Nephron (organoid): ENCODE measurements at regions not wholly inside any gene's neighbourhood (a gene's known extent, or its start where the extent isn't known, plus 50 kb on each side); places are given as distances from the start of the nearest gene placed in this dataset.
A peak's percentile ranks its signal among the peaks of the same experiment; 100 is the strongest.

ENCODE experiments used
- H3K27ac Mint-ChIP-seq, 3 experiments: 2 replicates each; pipeline ENCODE4 v1.8.0; 2020; ENCODE audit warnings: mixed read lengths in 3 of 3, mild to moderate bottlenecking in 2 of 3, moderate library complexity in 1 of 3
- H3K27me3 Mint-ChIP-seq: 2 replicates; pipeline ENCODE4 v1.8.0; 2021; ENCODE audit warnings: low read depth, mild to moderate bottlenecking, moderate library complexity, mixed read lengths
- H3K36me3 Mint-ChIP-seq: 2 replicates; pipeline ENCODE4 v1.8.0; 2020; ENCODE audit warnings: low read depth, mixed read lengths
- H3K4me1 Mint-ChIP-seq: 2 replicates; pipeline ENCODE4 v1.8.0; 2020; ENCODE audit warnings: mixed read lengths
- H3K4me3 Mint-ChIP-seq, 3 experiments: 2 replicates each; pipeline ENCODE4 v1.8.0; 2020; ENCODE audit warnings: mild to moderate bottlenecking in 3 of 3, mixed read lengths in 3 of 3, moderate library complexity in 2 of 3
- H3K9me3 Mint-ChIP-seq: 2 replicates; pipeline ENCODE4 v1.8.0; 2020; ENCODE audit warnings: mixed read lengths
- TF ChIP-seq, protein P1 (sequence below), 3 experiments: fragments of 200-600 bp; sonication (generic); IDR thresholded peaks; one replicate each; pipeline ENCODE4 v1.5.0; 2021; ENCODE audit warnings: antibody characterized with exemption in 3 of 3; ENCODE audit not compliant: unreplicated experiment in 3 of 3

DNA sequence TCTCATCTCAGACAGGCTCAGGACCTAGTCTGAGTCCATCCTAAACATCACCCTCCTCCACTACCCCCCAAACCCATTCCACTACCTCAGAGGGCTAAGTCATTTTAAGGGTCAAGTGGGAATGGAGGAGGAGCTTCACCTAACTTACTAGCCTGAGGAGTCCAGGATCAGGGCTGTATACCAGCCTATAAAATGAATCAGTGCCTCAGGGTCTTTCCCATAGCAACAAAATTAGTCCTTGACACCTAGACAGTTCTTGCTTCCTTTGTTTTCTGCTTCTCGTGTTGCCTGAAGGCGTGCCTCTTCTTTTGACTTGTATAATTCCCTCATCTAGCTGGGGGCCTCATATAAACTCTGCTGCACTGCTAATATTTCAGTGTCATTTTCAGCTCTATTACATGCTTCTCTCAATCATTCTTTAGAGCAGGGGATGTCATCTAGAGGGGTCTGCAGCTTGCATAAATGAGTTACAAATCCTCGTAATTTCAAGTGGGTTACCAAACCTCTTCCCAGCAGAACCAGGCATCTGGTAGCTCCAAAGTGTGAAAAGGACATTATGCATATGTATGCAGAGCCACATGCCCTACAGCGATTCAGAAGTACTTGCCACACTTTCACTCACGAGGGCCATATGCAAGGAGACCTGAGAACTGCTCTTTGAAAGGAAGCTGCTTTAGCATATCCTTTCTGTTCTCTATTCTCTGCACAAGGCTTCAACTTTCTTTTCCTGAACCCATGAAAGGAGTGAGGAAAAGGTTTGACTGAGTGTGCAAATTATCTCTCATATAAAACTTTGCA is 311.7 kb upstream of the SEMA6D start:
- H3K27ac Mint-ChIP-seq: no peak overlapping the region
- TF ChIP-seq, protein P1, sequence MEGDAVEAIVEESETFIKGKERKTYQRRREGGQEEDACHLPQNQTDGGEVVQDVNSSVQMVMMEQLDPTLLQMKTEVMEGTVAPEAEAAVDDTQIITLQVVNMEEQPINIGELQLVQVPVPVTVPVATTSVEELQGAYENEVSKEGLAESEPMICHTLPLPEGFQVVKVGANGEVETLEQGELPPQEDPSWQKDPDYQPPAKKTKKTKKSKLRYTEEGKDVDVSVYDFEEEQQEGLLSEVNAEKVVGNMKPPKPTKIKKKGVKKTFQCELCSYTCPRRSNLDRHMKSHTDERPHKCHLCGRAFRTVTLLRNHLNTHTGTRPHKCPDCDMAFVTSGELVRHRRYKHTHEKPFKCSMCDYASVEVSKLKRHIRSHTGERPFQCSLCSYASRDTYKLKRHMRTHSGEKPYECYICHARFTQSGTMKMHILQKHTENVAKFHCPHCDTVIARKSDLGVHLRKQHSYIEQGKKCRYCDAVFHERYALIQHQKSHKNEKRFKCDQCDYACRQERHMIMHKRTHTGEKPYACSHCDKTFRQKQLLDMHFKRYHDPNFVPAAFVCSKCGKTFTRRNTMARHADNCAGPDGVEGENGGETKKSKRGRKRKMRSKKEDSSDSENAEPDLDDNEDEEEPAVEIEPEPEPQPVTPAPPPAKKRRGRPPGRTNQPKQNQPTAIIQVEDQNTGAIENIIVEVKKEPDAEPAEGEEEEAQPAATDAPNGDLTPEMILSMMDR (IDR thresholded peaks at IDR 0.05; ENCODE audit: unreplicated experiment in 3 of 3): no peak
- H3K9me3 Mint-ChIP-seq: no peaks in the 10 kb centered on the region
- H3K36me3 Mint-ChIP-seq: no peaks in the 10 kb centered on the region
- H3K4me3 Mint-ChIP-seq: no peak overlapping the region
- H3K27me3 Mint-ChIP-seq: peaks cover 15% of the 10 kb centered on the region
- no peaks in the 10 kb centered on the region for H3K4me1 Mint-ChIP-seq

- TF ChIP-seq, protein P1 (IDR thresholded peaks at IDR 0.05; ENCODE audit: unreplicated experiment in 3 of 3): no peak
- H3K9me3 Mint-ChIP-seq: no peaks in the 10 kb centered on the region
- H3K27ac Mint-ChIP-seq: no peak overlapping the region
- H3K27me3 Mint-ChIP-seq: peaks cover 15% of the 10 kb centered on the region
- H3K36me3 Mint-ChIP-seq: no peaks in the 10 kb centered on the region
- H3K4me1 Mint-ChIP-seq: peaks cover 9% of the 10 kb centered on the region
- no peak overlapping the region for H3K4me3 Mint-ChIP-seq
Measured at GRCh38 chr15:47407692-47408091, 309.6 kb upstream of the SEMA6D start.

GRCh38 chr15:47409038-47409437 is 308.3 kb upstream of the SEMA6D start:
- Mint-ChIP-seq H3K4me3 (no peak overlapping the region), H3K9me3 (no peaks in the 10 kb centered on the region), H3K36me3 (no peaks in the 10 kb centered on the region), H3K27me3 (peaks cover 5% of the 10 kb centered on the region), H3K4me1 (peaks cover 9% of the 10 kb centered on the region), H3K27ac (no peak overlapping the region)
- TF ChIP-seq, protein P1 (IDR thresholded peaks at IDR 0.05; ENCODE audit: unreplicated experiment in 3 of 3): no peak

- H3K27ac Mint-ChIP-seq: no peak overlapping the region
Measured at GRCh38 chr15:47409600-47409999, 307.7 kb upstream of the SEMA6D start.

DNA sequence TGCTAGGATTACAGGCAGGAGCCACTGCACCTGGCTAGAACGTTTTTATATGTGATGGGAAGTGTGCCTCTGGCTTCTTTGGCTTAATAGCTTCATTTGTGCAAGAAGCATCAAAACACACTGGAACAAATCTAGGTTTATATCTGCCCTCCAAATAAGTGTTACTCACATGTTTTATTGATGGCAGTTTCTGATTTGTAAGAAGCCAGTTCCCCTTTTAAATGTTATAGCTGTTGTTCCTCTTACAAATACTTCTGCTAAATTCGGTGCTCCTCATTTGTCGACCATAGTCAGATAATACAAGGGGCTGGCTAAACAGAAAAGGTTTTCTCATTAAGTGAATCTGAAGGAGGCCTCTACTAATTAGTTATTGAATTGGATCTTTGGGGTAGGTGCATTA is 307.1 kb upstream of the SEMA6D start:
- peaks cover 1% of the 10 kb centered on the region for H3K27me3 Mint-ChIP-seq
- H3K4me1 Mint-ChIP-seq: peaks cover 15% of the 10 kb centered on the region
- no peak overlapping the region for H3K4me3 Mint-ChIP-seq
- no peak overlapping the region for H3K27ac Mint-ChIP-seq
- no peaks in the 10 kb centered on the region for H3K9me3 Mint-ChIP-seq
- TF ChIP-seq, protein P1 (IDR thresholded peaks at IDR 0.05; ENCODE audit: unreplicated experiment in 3 of 3): no peak
- H3K36me3 Mint-ChIP-seq: no peaks in the 10 kb centered on the region

More at GRCh38 chr15:47409600-47409999, 307.7 kb upstream of the SEMA6D start:
- Mint-ChIP-seq H3K4me3 (no peak overlapping the region), H3K36me3 (no peaks in the 10 kb centered on the region), H3K27me3 (peaks cover 5% of the 10 kb centered on the region), H3K9me3 (no peaks in the 10 kb centered on the region), H3K4me1 (peaks cover 9% of the 10 kb centered on the region)
- TF ChIP-seq, protein P1 (IDR thresholded peaks at IDR 0.05; ENCODE audit: unreplicated experiment in 3 of 3): no peak

GRCh38 chr15:47411733-47412132 is 305.6 kb upstream of the SEMA6D start:
- TF ChIP-seq, protein P1 (IDR thresholded peaks at IDR 0.05; ENCODE audit: unreplicated experiment in 3 of 3): no peak
- H3K27ac Mint-ChIP-seq: peak overlapping the region in 1 of 3 experiments; percentile 7
- peaks cover 25% of the 10 kb centered on the region for H3K4me1 Mint-ChIP-seq
- H3K4me3 Mint-ChIP-seq: no peak overlapping the region
- no peaks in the 10 kb centered on the region for H3K36me3 Mint-ChIP-seq
- H3K27me3 Mint-ChIP-seq: no peaks in the 10 kb centered on the region
- H3K9me3 Mint-ChIP-seq: no peaks in the 10 kb centered on the region
